Testis (tissue), 2 donors: ENCODE measurements at regions not wholly inside any gene's neighbourhood (a gene's known extent, or its start where the extent isn't known, plus 50 kb on each side); places are given as distances from the start of the nearest gene placed in this dataset.

Experiments
- DNase-seq: peaks from one replicate; pipeline ENCODE4 v3.0.0-alpha.2; 2019
- H3K27ac ChIP-seq, 2 donors: fragments of 200-600 bp; sonication (generic); one replicate each; pipeline ENCODE4 v1.5.1; 2019
- H3K27me3 ChIP-seq: fragments of 200-600 bp; sonication (generic); one replicate; pipeline ENCODE4 v1.5.1; 2019
- H3K36me3 ChIP-seq: fragments of 200-600 bp; sonication (generic); one replicate; pipeline ENCODE4 v1.5.1; 2017; ENCODE audit warnings: low read depth; ENCODE audit errors: missing control alignments
- H3K4me1 ChIP-seq: fragments of 200-600 bp; sonication (generic); one replicate; pipeline ENCODE4 v1.5.1; 2019
- H3K4me3 ChIP-seq, 2 donors: fragments of 200-600 bp; sonication (generic); one replicate each; pipeline ENCODE4 v1.5.1; 2017 to 2019
- H3K9me3 ChIP-seq: fragments of 200-600 bp; sonication (generic); one replicate; pipeline ENCODE4 v1.5.1; 2017
- POLR2A ChIP-seq: fragments of 450-650 bp; IDR thresholded peaks from one replicate; pipeline ENCODE4 v1.6.1; 2017; ENCODE audit warnings: antibody characterized with exemption, mild to moderate bottlenecking, moderate library complexity
- WGBS, 2 donors: methylation state at CpG; one replicate each; pipeline ENCODE4 v1.1.5; 2018; 5-methylcytosine and 5-hydroxymethylcytosine counted together
- intact Hi-C: fragments of 100-400 bp; cut with DNase I; formaldehyde crosslinking; loops from one replicate; pipeline ENCODE4 v1.15.1; 2023; ENCODE audit warnings: low total_unique reads
- TF ChIP-seq, protein P1 (sequence below), 3 experiments: fragments of 450-650 bp in 2 of 3; fragments of 200-600 bp in 1 of 3; sonication (generic) in 1 of 3; IDR thresholded peaks; one replicate each; pipeline ENCODE4 v1.5.1; 2016 to 2019; ENCODE audit warnings: antibody characterized with exemption in 3 of 3, mild to moderate bottlenecking in 2 of 3, moderate library complexity in 1 of 3

DNA sequence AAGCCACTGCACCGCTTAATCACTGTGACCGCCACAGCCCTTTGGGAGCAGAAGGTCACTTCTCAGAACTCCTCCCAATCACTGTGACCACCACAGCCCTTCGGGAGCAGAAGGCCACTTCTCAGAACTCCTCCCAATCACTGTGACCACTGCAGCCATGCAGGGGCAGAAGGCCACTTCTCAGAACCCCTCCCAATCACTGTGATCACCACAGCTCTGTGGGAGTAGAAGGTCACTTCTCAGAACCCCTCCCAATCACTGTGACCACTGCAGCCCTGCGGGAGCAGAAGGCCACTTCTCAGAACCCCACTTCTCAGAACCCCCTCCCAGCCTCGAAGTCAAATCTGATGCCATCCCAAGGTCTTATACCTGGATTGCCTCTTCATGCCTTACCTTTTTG, 56.8 kb upstream of the DAPL1 start:
- intact Hi-C loops, result no loop called here
- H3K36me3 ChIP-seq, result no peaks in the 10 kb centered on the region
- no peak for DNase-seq
- 78 to 84% methylated on average over 5 of the region's 5 CpGs for WGBS, 2 donors
- TF ChIP-seq, protein P1, sequence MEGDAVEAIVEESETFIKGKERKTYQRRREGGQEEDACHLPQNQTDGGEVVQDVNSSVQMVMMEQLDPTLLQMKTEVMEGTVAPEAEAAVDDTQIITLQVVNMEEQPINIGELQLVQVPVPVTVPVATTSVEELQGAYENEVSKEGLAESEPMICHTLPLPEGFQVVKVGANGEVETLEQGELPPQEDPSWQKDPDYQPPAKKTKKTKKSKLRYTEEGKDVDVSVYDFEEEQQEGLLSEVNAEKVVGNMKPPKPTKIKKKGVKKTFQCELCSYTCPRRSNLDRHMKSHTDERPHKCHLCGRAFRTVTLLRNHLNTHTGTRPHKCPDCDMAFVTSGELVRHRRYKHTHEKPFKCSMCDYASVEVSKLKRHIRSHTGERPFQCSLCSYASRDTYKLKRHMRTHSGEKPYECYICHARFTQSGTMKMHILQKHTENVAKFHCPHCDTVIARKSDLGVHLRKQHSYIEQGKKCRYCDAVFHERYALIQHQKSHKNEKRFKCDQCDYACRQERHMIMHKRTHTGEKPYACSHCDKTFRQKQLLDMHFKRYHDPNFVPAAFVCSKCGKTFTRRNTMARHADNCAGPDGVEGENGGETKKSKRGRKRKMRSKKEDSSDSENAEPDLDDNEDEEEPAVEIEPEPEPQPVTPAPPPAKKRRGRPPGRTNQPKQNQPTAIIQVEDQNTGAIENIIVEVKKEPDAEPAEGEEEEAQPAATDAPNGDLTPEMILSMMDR (IDR thresholded peaks at IDR 0.05), result no peak
- TF ChIP-seq POLR2A, result no peak
- H3K9me3 ChIP-seq, result no peaks in the 10 kb centered on the region
- no peak overlapping the region for H3K4me3 ChIP-seq
- H3K27ac ChIP-seq, result no peak overlapping the region
- H3K27me3 ChIP-seq, result no peaks in the 10 kb centered on the region
- peaks cover 10% of the 10 kb centered on the region for H3K4me1 ChIP-seq

DNA sequence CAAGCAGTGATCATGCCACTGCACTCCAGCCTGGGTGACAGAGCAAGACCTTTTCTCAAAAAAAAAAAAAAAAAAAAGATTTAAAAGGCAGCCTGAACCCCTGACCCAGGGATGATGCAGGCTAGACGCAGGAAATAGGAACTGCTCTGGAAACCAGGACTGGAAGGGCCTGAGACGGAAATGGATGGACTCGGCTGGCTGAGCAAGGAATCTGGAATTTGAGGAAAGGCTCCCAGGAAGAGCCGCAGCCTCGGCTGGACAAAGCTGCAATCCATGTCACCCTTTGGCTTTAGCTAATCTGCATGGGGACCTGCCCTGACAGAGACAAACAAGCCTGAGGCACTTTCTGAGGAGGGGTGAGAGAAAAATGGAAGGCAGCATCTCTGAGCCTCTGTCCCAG, 55.0 kb upstream of the DAPL1 start:
- H3K4me1 ChIP-seq, result peaks cover 14% of the 10 kb centered on the region
- H3K27me3 ChIP-seq, result no peaks in the 10 kb centered on the region
- H3K4me3 ChIP-seq, result no peak overlapping the region
- no peaks in the 10 kb centered on the region for H3K9me3 ChIP-seq
- 88 to 92% methylated on average over 5 of the region's 5 CpGs for WGBS, 2 donors
- DNase-seq, result no peak
- H3K27ac ChIP-seq, result no peak overlapping the region
- no peaks in the 10 kb centered on the region for H3K36me3 ChIP-seq
- intact Hi-C loops, result loop anchor here (10.0 kb wide), 1 partner anchor 705 kb away; no protein-coding TSS in a partner anchor
- TF ChIP-seq, protein P1 (IDR thresholded peaks at IDR 0.05), result no peak
- TF ChIP-seq POLR2A, result no peak

DNA sequence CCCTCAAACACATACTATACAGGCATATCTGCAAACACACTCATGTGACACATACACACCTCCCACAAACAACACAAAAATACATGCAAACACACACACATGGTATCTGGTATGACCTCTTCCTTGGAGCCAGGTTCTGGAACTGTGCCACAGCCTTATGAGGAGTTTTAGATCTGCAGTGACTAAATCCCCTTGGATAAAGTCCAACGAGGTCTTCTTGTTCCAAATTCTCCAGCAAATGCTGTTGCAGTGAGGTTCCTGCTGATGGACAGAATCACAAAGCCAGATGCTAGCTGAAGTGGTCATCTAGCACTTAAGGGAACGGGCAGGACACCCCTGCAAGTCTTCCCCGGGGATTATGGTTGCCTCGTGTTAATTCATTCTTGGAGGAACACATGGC, 54.5 kb upstream of the DAPL1 start:
- intact Hi-C loops, result loop anchor here (10.0 kb wide), 1 partner anchor 706 kb away; no protein-coding TSS in a partner anchor
- DNase-seq, result no peak

DNA sequence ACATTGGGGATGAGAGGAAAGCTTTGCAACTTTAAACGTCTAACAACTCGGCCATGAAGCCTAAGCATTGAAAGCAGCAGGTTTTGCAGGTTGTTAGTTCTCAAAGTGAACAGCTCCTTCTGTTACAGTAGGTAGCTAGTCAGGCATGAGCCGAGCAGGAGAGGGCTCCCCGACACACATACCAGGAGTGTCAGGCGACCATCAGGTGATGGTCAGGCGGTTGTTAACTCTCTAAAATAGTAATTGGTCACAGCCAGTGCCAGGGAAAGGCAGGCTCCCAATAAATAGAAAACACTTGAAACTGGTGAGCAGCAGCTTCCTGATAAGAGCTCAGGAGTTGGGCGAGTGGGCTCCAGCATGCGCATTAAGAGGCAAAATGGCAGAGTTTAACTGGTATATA, 53.5 kb upstream of the DAPL1 start:
- Histone ChIP-seq H3K27ac (no peak overlapping the region), H3K4me1 (peaks cover 14% of the 10 kb centered on the region), H3K36me3 (no peaks in the 10 kb centered on the region), H3K27me3 (no peaks in the 10 kb centered on the region), H3K4me3 (no peak overlapping the region), H3K9me3 (no peaks in the 10 kb centered on the region)
- TF ChIP-seq, protein P1 (IDR thresholded peaks at IDR 0.05), result no peak
- TF ChIP-seq POLR2A, result no peak
- DNase-seq, result no peak
- intact Hi-C loops, result loop anchor here (10.0 kb wide), 1 partner anchor 707 kb away; no protein-coding TSS in a partner anchor
- 90 to 93% methylated on average over 8 of the region's 8 CpGs for WGBS, 2 donors

More for the DNA sequence above, 54.5 kb upstream of the DAPL1 start:
- Histone ChIP-seq H3K36me3 (no peaks in the 10 kb centered on the region), H3K4me3 (no peak overlapping the region), H3K9me3 (no peaks in the 10 kb centered on the region), H3K27me3 (no peaks in the 10 kb centered on the region), H3K4me1 (peaks cover 14% of the 10 kb centered on the region), H3K27ac (no peak overlapping the region)
- TF ChIP-seq POLR2A, result no peak
- TF ChIP-seq, protein P1 (IDR thresholded peaks at IDR 0.05), result no peak
- WGBS, 2 donors, result 76 to 77% methylated on average over 4 of the region's 4 CpGs

DNA sequence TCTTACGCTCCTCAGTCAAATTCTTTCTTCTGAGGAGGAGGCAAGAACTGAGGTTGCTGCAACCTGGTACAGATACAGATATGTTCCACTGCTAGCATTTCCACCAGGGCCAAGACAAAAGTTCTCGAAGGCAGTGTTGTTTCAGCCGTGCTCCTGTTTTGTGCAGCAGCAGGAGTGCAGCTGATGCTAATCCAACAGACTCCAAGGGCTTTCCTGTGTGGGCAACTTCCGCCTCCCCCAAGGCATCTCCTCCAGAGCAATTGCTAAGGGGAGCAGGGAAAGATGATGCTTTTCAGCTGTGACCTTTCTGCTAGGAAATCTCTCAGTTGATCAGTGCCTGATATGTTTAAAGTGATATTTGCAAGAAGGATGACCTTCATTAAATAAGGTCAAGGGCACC, 52.6 kb upstream of the DAPL1 start:
- H3K27me3 ChIP-seq, result no peaks in the 10 kb centered on the region
- DNase-seq, result no peak
- H3K36me3 ChIP-seq, result no peaks in the 10 kb centered on the region
- intact Hi-C loops, result loop anchor here (10.0 kb wide), 1 partner anchor 708 kb away; no protein-coding TSS in a partner anchor
- no peak overlapping the region for H3K27ac ChIP-seq
- H3K4me1 ChIP-seq, result peaks cover 14% of the 10 kb centered on the region
- H3K4me3 ChIP-seq, result no peak overlapping the region
- WGBS, 2 donors, result 47 to 76% methylated on average over 4 of the region's 4 CpGs
- TF ChIP-seq, protein P1 (IDR thresholded peaks at IDR 0.05), result no peak
- TF ChIP-seq POLR2A, result no peak
- H3K9me3 ChIP-seq, result no peaks in the 10 kb centered on the region
